HG03378 (cell line): ENCODE measurements at regions not wholly inside any gene's neighbourhood (a gene's known extent, or its start where the extent isn't known, plus 50 kb on each side); places are given as distances from the start of the nearest gene placed in this dataset.
"Not testable (repeated sequence)": the region's sequence is repeated elsewhere in the genome, so short reads cannot be mapped to it uniquely, and the experiment has no call there.

Experiments
- ATAC-seq: cut with Tn5 transposase; IDR thresholded peaks from one replicate; pipeline ENCODE4 v1.9.1; 2021; ENCODE audit warnings: mild to moderate bottlenecking, moderate library complexity; ENCODE audit not compliant: unreplicated experiment

GRCh38 chr11:21711341-21711740, 481.5 kb upstream of the ANO5 start:
- ATAC-seq: no peak

- no peak for ATAC-seq
These were observed 469.2 kb upstream of the ANO5 start for GRCh38 chr11:21723678-21724077.

GRCh38 chr11:21727102-21727501, 465.8 kb upstream of the ANO5 start:
- ATAC-seq: no peak

GRCh38 chr11:21736404-21736803, 456.5 kb upstream of the ANO5 start:
- no peak for ATAC-seq

- ATAC-seq: not testable (repeated sequence)
These were observed 440.2 kb upstream of the ANO5 start for GRCh38 chr11:21752475-21753243.

- ATAC-seq: not testable (repeated sequence)
These were observed 439.6 kb upstream of the ANO5 start for GRCh38 chr11:21753244-21753767.

GRCh38 chr11:21761000-21761399, 431.9 kb upstream of the ANO5 start:
- no peak for ATAC-seq

- no peak for ATAC-seq
These were observed 424.5 kb upstream of the ANO5 start for GRCh38 chr11:21768388-21768787.

- ATAC-seq: no peak
These were observed 423.7 kb upstream of the ANO5 start for GRCh38 chr11:21769188-21769587.

GRCh38 chr11:21771097-21771496, 421.8 kb upstream of the ANO5 start:
- no peak for ATAC-seq

- no peak for ATAC-seq
These were observed 418.7 kb upstream of the ANO5 start for GRCh38 chr11:21774212-21774611.

- no peak for ATAC-seq
These were observed 417.0 kb upstream of the ANO5 start for GRCh38 chr11:21775911-21776310.

- no peak for ATAC-seq
These were observed 408.9 kb upstream of the ANO5 start for GRCh38 chr11:21783954-21784353.

- ATAC-seq: no peak
These were observed 407.5 kb upstream of the ANO5 start for GRCh38 chr11:21785351-21785750.

- ATAC-seq: no peak
These were observed 398.6 kb upstream of the ANO5 start for GRCh38 chr11:21794306-21794705.

- no peak for ATAC-seq
These were observed 394.7 kb upstream of the ANO5 start for GRCh38 chr11:21798216-21798615.

GRCh38 chr11:21804523-21804922, 388.4 kb upstream of the ANO5 start:
- not testable (repeated sequence) for ATAC-seq

- ATAC-seq: no peak
These were observed 386.4 kb upstream of the ANO5 start for GRCh38 chr11:21806508-21806907.

GRCh38 chr11:21806947-21807346, 385.9 kb upstream of the ANO5 start:
- ATAC-seq: no peak

GRCh38 chr11:21807350-21807749, 385.5 kb upstream of the ANO5 start:
- no peak for ATAC-seq

GRCh38 chr11:21810650-21811049, 382.2 kb upstream of the ANO5 start:
- ATAC-seq: no peak

- ATAC-seq: no peak
These were observed 381.3 kb upstream of the ANO5 start for GRCh38 chr11:21811572-21811971.

- no peak for ATAC-seq
These were observed 378.7 kb upstream of the ANO5 start for GRCh38 chr11:21814169-21814568.
